Mesothelial cell of epicardium (in vitro differentiated cells): ENCODE measurements at regions not wholly inside any gene's neighbourhood (a gene's known extent, or its start where the extent isn't known, plus 50 kb on each side); places are given as distances from the start of the nearest gene placed in this dataset.
A peak's percentile ranks its signal among the peaks of the same experiment; 100 is the strongest.

ENCODE experiments used
- DNase-seq, 2 experiments: peaks; one replicate each; pipeline ENCODE4 v3.0.0; 2021; ENCODE audit warnings: low spot score in 2 of 2; ENCODE audit not compliant: unreplicated experiment in 2 of 2
- H3K27ac Mint-ChIP-seq: 2 replicates; pipeline ENCODE4 v1.8.0; 2021; ENCODE audit warnings: mixed read lengths
- H3K27me3 Mint-ChIP-seq: 2 replicates; pipeline ENCODE4 v1.8.0; 2021; ENCODE audit warnings: low read depth, mixed read lengths
- H3K36me3 Mint-ChIP-seq: 2 replicates; pipeline ENCODE4 v1.8.0; 2021; ENCODE audit warnings: mixed read lengths
- H3K4me1 Mint-ChIP-seq: 2 replicates; pipeline ENCODE4 v1.8.0; 2021; ENCODE audit warnings: mixed read lengths
- H3K4me3 Mint-ChIP-seq: 2 replicates; pipeline ENCODE4 v1.8.0; 2021; ENCODE audit warnings: mild to moderate bottlenecking, moderate library complexity, mixed read lengths
- H3K9me3 Mint-ChIP-seq: 2 replicates; pipeline ENCODE4 v1.8.0; 2021; ENCODE audit warnings: mixed read lengths
- CTCF ChIP-seq: fragments of 200-600 bp; sonication (generic); IDR thresholded peaks from one replicate; pipeline ENCODE4 v1.5.0; 2021; ENCODE audit warnings: antibody characterized with exemption; ENCODE audit not compliant: unreplicated experiment

- Mint-ChIP-seq H3K27me3 (no peaks in the 10 kb centered on the region), H3K4me3 (no peak overlapping the region), H3K4me1 (peaks cover 57% of the 10 kb centered on the region), H3K9me3 (no peaks in the 10 kb centered on the region), H3K27ac (peak overlapping the region; percentile 84), H3K36me3 (no peaks in the 10 kb centered on the region)
- peak in 1 of 2 experiments; percentile 36 for DNase-seq
- no peak for TF ChIP-seq CTCF
Observed at GRCh38 chr10:78413076-78414055, 379.7 kb downstream of the RPS24 start.

GRCh38 chr10:78414380-78414779 lies 380.7 kb downstream of the RPS24 start:
- Mint-ChIP-seq H3K4me3 (no peak overlapping the region), H3K27me3 (no peaks in the 10 kb centered on the region), H3K9me3 (no peaks in the 10 kb centered on the region), H3K4me1 (peaks cover 57% of the 10 kb centered on the region), H3K36me3 (no peaks in the 10 kb centered on the region), H3K27ac (peak overlapping the region; percentile 52)
- peak in 1 of 2 experiments; percentile 16 for DNase-seq
- no peak for TF ChIP-seq CTCF

GRCh38 chr10:78415111-78415510 lies 381.4 kb downstream of the RPS24 start:
- H3K4me3 Mint-ChIP-seq, result no peak overlapping the region
- H3K27ac Mint-ChIP-seq, result peak overlapping the region; percentile 35
- no peaks in the 10 kb centered on the region for H3K36me3 Mint-ChIP-seq
- no peaks in the 10 kb centered on the region for H3K9me3 Mint-ChIP-seq
- TF ChIP-seq CTCF, result no peak
- peaks cover 61% of the 10 kb centered on the region for H3K4me1 Mint-ChIP-seq
- no peaks in the 10 kb centered on the region for H3K27me3 Mint-ChIP-seq
- peak in 1 of 2 experiments; percentile 5 for DNase-seq

GRCh38 chr10:78416031-78417011 lies 382.7 kb downstream of the RPS24 start:
- peak overlapping the region; percentile 77 for H3K27ac Mint-ChIP-seq
- no peak for DNase-seq
- H3K9me3 Mint-ChIP-seq, result no peaks in the 10 kb centered on the region
- H3K27me3 Mint-ChIP-seq, result no peaks in the 10 kb centered on the region
- H3K4me3 Mint-ChIP-seq, result no peak overlapping the region
- H3K36me3 Mint-ChIP-seq, result no peaks in the 10 kb centered on the region
- peaks cover 72% of the 10 kb centered on the region for H3K4me1 Mint-ChIP-seq
- no peak for TF ChIP-seq CTCF

- H3K27me3 Mint-ChIP-seq, result no peaks in the 10 kb centered on the region
- peaks cover 75% of the 10 kb centered on the region for H3K4me1 Mint-ChIP-seq
- TF ChIP-seq CTCF, result no peak
- H3K36me3 Mint-ChIP-seq, result no peaks in the 10 kb centered on the region
- peak in 1 of 2 experiments; percentile 28 for DNase-seq
- H3K4me3 Mint-ChIP-seq, result no peak overlapping the region
- H3K9me3 Mint-ChIP-seq, result no peaks in the 10 kb centered on the region
- H3K27ac Mint-ChIP-seq, result peak overlapping the region; percentile 27
Observed at GRCh38 chr10:78417425-78418370, 384.0 kb downstream of the RPS24 start.
